ENCODE measurements at regions not wholly inside any gene's neighbourhood (a gene's known extent, or its start where the extent isn't known, plus 50 kb on each side); places are given as distances from the start of the nearest gene placed in this dataset.
"Not testable (repeated sequence)": the region's sequence is repeated elsewhere in the genome, so short reads cannot be mapped to it uniquely, and the experiment has no call there.

GRCh38 chr6:164826831-164827468 lies 482.5 kb downstream of the C6orf118 start:
- no peak for DNase-seq (ENCODE audit: low spot score)

GRCh38 chr6:164825386-164825785 lies 484.0 kb downstream of the C6orf118 start:
- DNase-seq (ENCODE audit: low spot score), result no peak

DNA sequence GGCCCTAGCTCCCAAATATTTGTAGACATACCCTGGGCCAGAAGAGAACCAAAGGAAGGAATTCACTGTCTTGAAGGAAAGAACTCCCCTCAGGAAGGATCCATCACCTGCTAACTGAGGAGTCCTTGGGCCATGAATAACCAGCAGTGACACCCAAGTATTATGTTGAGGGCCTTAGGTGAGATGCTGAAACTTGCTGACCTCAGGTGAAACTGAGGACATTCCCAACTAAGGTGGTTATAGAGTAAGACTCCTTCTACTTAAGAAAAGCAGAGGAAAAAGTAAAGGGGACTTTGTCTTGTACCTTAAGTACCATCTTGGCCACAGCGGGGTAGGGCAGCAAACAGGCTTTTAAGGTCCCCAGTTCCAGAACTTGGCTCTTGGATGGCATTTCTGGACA lies 491.7 kb downstream of the C6orf118 start:
- no peak for DNase-seq (ENCODE audit: low spot score)

DNA sequence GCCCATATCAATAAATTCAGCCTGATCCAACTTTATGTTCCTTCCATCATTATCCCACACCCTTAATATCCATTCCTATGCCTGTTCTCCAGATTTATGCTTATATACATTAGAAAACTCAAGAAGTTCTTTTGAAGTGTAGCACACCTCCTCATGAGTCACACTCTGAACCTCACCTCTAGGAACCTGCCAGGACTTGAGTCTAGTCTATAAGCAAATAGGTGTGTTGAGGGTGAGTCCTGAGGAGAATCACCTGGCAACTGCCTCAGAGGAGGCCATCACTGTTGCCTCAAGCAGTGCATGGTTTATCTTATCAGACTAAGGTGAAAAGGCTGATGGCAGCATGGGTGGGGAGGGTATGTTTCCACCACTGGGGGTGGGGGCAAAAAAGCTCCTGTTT lies 496.7 kb downstream of the C6orf118 start:
- DNase-seq (ENCODE audit: low spot score), result no peak

DNA sequence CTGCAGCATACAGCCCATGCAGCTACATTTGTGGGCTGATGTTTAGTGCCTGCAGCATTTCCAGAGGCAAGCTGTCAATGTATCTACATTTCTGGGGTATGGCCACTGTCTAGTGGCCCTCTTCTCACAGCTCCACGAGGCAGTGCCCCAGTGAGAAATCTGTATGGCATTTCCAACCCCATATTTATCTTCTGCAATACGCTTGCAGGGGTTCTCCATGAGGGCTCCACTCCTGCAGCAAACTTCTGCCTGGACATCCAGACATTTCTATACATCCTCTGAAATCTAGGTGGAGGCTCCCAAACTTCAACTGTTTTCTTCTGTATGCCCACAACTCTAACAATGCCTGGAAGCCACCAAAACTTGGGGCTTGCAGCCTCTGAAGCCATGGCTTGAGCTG lies 502.3 kb downstream of the C6orf118 start:
- DNase-seq (ENCODE audit: low spot score), result no peak

DNA sequence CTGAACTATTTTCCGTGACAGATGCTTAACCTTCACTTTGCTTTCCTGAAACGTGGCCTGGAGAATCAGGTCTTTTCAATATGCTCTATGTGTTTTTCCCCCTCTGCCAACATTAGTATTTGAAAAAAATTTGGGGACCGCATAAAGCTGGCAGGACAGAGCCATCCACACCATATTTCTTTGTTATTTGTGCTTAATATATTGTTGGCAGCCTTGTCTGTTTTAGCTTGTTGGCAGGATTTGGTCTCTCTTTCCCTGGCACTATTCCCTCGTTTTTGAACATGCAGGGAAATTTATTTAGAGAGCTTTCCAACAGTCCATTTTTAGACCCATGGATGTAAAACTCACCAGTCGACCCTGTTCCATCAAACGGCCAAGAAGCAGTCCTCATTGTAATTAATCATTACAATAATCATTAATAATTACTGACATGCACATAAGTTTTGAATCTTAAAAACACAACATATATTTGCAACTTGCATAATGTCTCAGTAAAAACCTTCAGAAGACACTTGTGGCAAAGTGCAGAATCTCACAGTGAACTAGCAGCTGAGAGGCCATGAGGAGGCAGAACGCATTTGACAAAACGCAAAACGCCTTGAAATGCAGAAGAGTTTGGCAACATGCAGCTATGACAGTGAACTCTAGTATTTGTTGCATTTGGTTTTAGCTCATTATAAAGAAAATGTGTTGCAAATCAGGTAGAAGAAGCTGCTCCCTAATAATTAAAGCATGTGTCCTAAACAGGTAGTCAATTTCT lies 514.2 kb downstream of the C6orf118 start:
- DNase-seq (ENCODE audit: low spot score), result no peak

- DNase-seq (ENCODE audit: low spot score), result no peak
These were observed 516.7 kb downstream of the C6orf118 start for GRCh38 chr6:164792666-164793065.

DNA sequence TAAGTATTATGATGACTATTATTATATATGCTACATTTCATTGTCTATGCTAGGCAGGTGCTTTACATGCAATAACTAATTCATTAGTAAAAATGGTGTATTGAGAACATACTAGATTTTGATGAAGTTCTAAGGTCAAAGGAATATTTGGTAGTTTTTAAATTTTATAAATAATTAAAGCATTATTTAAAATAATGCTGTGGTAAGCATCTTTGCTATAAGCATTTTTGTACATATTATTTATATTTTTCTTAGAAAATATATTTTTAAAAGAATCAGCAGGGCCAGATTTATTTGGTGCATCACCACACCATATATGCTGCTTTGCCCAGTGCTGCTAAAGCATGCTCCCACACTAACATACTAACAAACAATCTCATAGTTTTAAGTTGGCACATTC lies 517.9 kb downstream of the C6orf118 start:
- no peak for DNase-seq (ENCODE audit: low spot score)

GRCh38 chr6:164763788-164764187 lies 545.6 kb downstream of the C6orf118 start:
- no peak for DNase-seq (ENCODE audit: low spot score)

DNA sequence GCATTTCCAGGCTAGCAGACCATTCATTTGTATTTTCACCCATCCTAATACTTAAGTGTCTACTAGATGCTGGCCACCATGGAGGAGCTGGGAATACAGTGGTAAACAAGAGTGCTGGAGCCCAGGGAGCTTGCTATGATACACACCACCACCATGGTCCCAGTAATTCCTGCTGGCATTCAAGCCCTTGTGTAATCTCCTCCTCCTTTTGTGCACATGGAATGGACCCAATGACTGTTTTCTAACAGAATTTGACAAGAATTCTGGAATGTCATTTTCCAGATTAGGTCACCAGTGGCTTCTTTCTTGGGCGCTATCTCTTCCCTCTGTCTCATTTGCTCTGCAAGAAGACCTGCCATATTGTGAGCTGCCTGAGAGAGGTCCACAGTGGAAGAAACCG lies 552.0 kb downstream of the C6orf118 start:
- no peak for DNase-seq (ENCODE audit: low spot score)

DNA sequence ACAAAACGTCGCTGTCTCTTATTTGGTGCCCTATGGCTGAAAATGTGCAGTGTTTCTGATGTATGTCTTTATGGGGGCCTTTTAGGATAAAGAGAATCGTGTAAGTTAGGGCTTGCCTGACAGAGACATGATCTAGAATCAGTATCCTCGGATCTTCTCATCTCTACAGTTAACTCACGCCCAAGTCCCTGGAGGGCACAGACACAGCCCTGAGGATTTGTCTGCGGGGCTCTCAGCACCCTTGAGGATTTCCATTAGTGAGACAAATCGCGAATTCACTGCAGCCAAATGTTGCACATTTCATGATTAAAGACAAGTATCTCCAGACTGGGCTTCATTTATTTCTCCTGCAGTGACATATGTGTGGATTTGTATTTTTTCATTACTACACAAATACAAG lies 552.7 kb downstream of the C6orf118 start:
- DNase-seq (ENCODE audit: low spot score), result no peak

DNA sequence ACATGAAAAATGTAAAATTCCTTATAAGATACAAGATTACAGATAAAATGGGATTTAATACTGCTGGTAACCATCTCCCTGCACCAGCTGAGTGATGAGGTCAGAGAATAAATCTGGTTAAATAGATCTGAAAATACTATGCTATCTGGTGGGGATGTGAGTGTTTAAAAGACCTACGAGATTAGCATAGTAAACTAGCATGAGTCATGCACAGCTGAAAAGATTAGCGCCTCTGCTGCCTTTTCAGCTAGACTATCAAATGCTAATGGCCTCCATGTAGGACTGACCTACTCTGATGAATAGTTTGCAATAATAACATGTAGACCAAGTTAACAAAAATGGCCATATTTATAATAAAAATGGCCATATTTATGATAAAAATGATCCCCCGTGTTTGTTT lies 553.3 kb downstream of the C6orf118 start:
- DNase-seq (ENCODE audit: low spot score), result no peak

- no peak for DNase-seq (ENCODE audit: low spot score)
These were observed 555.9 kb downstream of the C6orf118 start for GRCh38 chr6:164753517-164753916.

DNA sequence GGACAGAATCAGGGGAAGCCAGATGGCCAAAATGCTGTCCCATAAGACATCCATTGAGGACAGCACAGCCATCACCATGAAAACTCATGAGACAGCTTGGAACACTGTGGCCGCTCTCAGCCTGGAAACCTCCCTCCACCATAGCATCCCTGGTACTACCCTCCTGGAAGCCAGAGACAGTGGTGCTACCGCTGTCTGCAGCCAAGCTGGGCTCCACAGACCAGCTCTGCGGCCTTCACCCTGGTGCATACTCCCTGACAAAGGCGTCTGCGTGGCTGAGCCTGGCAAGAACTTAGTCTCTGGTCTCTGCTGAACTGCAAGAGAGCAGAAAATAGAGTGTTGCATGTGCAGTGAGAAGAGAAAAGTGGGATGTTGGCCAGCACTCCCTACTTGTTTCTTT lies 558.0 kb downstream of the C6orf118 start:
- no peak for DNase-seq (ENCODE audit: low spot score)

- DNase-seq (ENCODE audit: low spot score), result no peak
These were observed 559.3 kb downstream of the C6orf118 start for GRCh38 chr6:164750128-164750527.

- DNase-seq (ENCODE audit: low spot score), result no peak
These were observed 560.0 kb downstream of the C6orf118 start for GRCh38 chr6:164749221-164750064.

GRCh38 chr6:164744301-164744700 lies 565.1 kb downstream of the C6orf118 start:
- no peak for DNase-seq (ENCODE audit: low spot score)

GRCh38 chr6:164741938-164742451 lies 567.4 kb downstream of the C6orf118 start:
- DNase-seq (ENCODE audit: low spot score), result no peak

DNA sequence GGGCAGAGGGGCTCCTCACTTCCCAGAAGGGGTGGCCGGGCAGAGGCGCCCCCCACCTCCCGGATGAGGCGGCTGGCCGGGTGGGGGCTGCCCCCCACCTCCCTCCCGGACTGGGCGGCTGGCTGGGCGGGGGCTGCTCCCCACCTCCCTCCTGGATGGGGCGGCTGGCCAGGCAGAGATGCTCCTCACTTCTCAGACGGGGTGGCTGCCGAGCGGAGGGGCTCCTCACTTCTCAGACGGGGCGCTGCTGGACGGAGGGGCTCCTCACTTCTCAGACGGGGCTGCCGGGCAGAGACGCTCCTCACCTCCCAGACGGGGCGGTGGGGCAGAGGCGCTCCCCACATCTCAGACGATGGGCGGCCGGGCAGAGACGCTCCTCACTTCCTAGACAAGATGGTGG lies 573.3 kb downstream of the C6orf118 start:
- not testable (repeated sequence) for DNase-seq (ENCODE audit: low spot score)

DNA sequence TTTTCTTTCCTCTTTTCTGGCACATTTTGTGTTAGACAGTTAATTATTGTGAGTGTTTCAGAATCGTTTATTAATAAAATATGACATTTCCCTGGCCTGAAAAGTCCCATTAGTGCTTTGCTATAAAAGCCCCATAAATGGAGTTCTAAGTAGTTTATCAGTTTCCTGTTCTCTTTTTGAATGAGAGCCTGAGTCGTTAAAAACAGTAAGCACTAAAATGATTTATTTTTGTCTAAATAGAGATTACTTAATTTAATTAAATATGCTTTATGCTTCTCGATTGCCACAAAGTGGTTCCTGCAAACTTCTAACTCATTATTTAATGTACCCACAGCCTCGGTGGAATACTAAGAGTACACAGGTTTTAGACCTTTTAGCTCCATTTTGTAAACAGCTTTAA lies 577.9 kb downstream of the C6orf118 start:
- DNase-seq (ENCODE audit: low spot score), result no peak

- no peak for DNase-seq (ENCODE audit: low spot score)
These were observed 587.9 kb downstream of the C6orf118 start for GRCh38 chr6:164721460-164721859.

DNA sequence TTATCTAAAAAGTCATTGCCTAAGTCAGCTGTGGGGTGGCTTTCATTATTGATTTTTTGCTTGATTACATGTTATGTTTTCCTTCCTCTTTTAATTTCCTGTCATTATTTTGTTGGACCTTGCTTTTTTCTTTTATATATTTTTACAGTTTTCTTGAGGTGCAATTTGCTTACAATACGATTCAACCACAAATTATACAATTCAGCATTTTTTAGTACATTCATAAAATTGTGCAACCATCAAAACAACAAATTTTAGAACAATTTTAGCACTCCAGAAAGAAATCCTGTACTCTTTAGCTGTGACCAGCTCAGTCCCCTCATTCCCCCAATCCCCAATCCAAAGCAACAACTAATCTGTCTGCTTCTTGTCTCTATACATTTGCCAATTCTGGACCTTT lies 608.9 kb downstream of the C6orf118 start:
- no peak for DNase-seq (ENCODE audit: low spot score)

GRCh38 chr6:164695896-164696295 lies 613.5 kb downstream of the C6orf118 start:
- no peak for DNase-seq (ENCODE audit: low spot score)
